ENCODE measurements at regions not wholly inside any gene's neighbourhood (a gene's known extent, or its start where the extent isn't known, plus 50 kb on each side); places are given as distances from the start of the nearest gene placed in this dataset.
"Not testable (repeated sequence)": the region's sequence is repeated elsewhere in the genome, so short reads cannot be mapped to it uniquely, and the experiment has no call there.

DNA sequence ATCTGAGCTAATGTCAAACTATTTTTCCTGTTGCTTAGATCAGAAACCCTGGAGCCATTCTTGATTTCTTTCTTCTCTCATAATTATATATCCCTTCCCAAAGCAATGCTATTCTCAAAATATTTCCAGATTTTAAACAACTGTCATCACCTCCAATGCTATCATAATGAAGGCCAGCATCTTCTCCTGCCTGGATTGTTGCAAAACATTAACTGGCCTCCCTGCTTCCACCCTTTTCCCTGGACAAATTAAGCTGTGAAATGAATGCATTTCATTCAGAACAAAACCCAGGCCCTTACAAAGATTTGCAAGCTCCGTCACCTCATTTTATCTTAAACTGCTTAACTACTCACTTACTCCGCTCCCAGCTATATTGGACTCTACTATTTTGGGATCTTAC, 535.3 kb upstream of the HS3ST5 start:
- CTCF ChIA-PET = no interaction called here
- H3K4me3 Mint-ChIP-seq (ENCODE audit: low read depth, unreplicated experiment) = no peak overlapping the region

GRCh38 chr6:114874410-114874809, 531.6 kb upstream of the HS3ST5 start:
- Mint-ChIP-seq H3K27ac (ENCODE audit: unreplicated experiment) (no peak overlapping the region), H3K36me3 (ENCODE audit: insufficient read depth, unreplicated experiment) (no peaks in the 10 kb centered on the region), H3K27me3 (ENCODE audit: unreplicated experiment) (no peaks in the 10 kb centered on the region), H3K4me3 (ENCODE audit: low read depth, unreplicated experiment) (no peak overlapping the region), H3K9me3 (ENCODE audit: low read depth, unreplicated experiment) (peaks cover 10% of the 10 kb centered on the region), H3K4me1 (ENCODE audit: low read depth, unreplicated experiment) (no peaks in the 10 kb centered on the region)
- no TSS peak for BruUV-seq (replicated peaks)
- DNase-seq = no peak
- intact Hi-C loops (cut with micrococcal nuclease; ENCODE audit: unreplicated experiment) = no loop called here
- CTCF ChIA-PET = no interaction called here
- TF ChIP-seq CTCF (IDR thresholded peaks at IDR 0.05; ENCODE audit: unreplicated experiment) = no peak

More for the DNA sequence above, 535.3 kb upstream of the HS3ST5 start:
- Mint-ChIP-seq H3K9me3 (ENCODE audit: low read depth, unreplicated experiment) (peaks cover 10% of the 10 kb centered on the region), H3K27me3 (ENCODE audit: unreplicated experiment) (no peaks in the 10 kb centered on the region), H3K36me3 (ENCODE audit: insufficient read depth, unreplicated experiment) (no peaks in the 10 kb centered on the region), H3K4me1 (ENCODE audit: low read depth, unreplicated experiment) (no peaks in the 10 kb centered on the region), H3K27ac (ENCODE audit: unreplicated experiment) (no peak overlapping the region)
- intact Hi-C loops (cut with micrococcal nuclease; ENCODE audit: unreplicated experiment) = no loop called here
- DNase-seq = no peak
- no TSS peak for BruUV-seq (replicated peaks)
- no peak for TF ChIP-seq CTCF (IDR thresholded peaks at IDR 0.05; ENCODE audit: unreplicated experiment)

- H3K36me3 Mint-ChIP-seq (ENCODE audit: insufficient read depth, unreplicated experiment); H3K27me3 Mint-ChIP-seq (ENCODE audit: unreplicated experiment); H3K9me3 Mint-ChIP-seq (ENCODE audit: low read depth, unreplicated experiment); BruUV-seq (replicated peaks); DNase-seq; H3K27ac Mint-ChIP-seq (ENCODE audit: unreplicated experiment); H3K4me3 Mint-ChIP-seq (ENCODE audit: low read depth, unreplicated experiment); CTCF ChIA-PET; H3K4me1 Mint-ChIP-seq (ENCODE audit: low read depth, unreplicated experiment); intact Hi-C loops (cut with micrococcal nuclease; ENCODE audit: unreplicated experiment): not testable (repeated sequence)
Measured at GRCh38 chr6:114865506-114865905, 522.7 kb upstream of the HS3ST5 start.

DNA sequence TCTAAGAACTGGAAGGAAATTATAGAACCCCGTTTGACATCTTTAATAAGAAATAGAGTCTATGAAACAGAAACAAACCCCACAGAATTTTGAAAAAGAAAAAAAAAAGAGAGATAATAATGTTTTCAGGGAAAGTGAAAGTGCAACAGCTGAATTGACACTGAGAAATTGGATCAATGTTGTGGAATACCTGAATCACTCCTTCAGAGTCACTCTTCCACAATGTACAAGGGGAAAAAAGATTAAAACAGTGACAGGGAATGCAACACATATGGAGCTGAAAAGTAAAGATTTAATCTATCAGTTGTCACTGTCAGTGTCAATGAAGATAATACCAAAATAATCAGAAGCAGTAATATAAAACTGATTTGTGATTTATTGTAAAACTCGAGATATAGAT, 520.8 kb upstream of the HS3ST5 start:
- TF ChIP-seq CTCF (IDR thresholded peaks at IDR 0.05; ENCODE audit: unreplicated experiment) = no peak
- CTCF ChIA-PET = no interaction called here
- BruUV-seq (replicated peaks) = no TSS peak
- no peak for DNase-seq
- no peaks in the 10 kb centered on the region for H3K4me1 Mint-ChIP-seq (ENCODE audit: low read depth, unreplicated experiment)
- intact Hi-C loops (cut with micrococcal nuclease; ENCODE audit: unreplicated experiment) = no loop called here
- no peak overlapping the region for H3K27ac Mint-ChIP-seq (ENCODE audit: unreplicated experiment)
- H3K36me3 Mint-ChIP-seq (ENCODE audit: insufficient read depth, unreplicated experiment) = no peaks in the 10 kb centered on the region
- H3K4me3 Mint-ChIP-seq (ENCODE audit: low read depth, unreplicated experiment) = no peak overlapping the region
- no peaks in the 10 kb centered on the region for H3K27me3 Mint-ChIP-seq (ENCODE audit: unreplicated experiment)
- H3K9me3 Mint-ChIP-seq (ENCODE audit: low read depth, unreplicated experiment) = peaks cover 3% of the 10 kb centered on the region

- CTCF ChIA-PET = interaction anchor here (0.6 kb wide), 1 partner anchor 854 kb away, joined by 6 read pairs; no protein-coding TSS in a partner anchor
- H3K4me3 Mint-ChIP-seq (ENCODE audit: low read depth, unreplicated experiment) = no peak overlapping the region
- intact Hi-C loops (cut with micrococcal nuclease; ENCODE audit: unreplicated experiment) = no loop called here
- no peak overlapping the region for H3K27ac Mint-ChIP-seq (ENCODE audit: unreplicated experiment)
- no peaks in the 10 kb centered on the region for H3K27me3 Mint-ChIP-seq (ENCODE audit: unreplicated experiment)
- no peak for DNase-seq
- H3K9me3 Mint-ChIP-seq (ENCODE audit: low read depth, unreplicated experiment) = peaks cover 3% of the 10 kb centered on the region
- H3K4me1 Mint-ChIP-seq (ENCODE audit: low read depth, unreplicated experiment) = no peaks in the 10 kb centered on the region
- no TSS peak for BruUV-seq (replicated peaks)
- H3K36me3 Mint-ChIP-seq (ENCODE audit: insufficient read depth, unreplicated experiment) = no peaks in the 10 kb centered on the region
- no peak for TF ChIP-seq CTCF (IDR thresholded peaks at IDR 0.05; ENCODE audit: unreplicated experiment)
Measured at GRCh38 chr6:114862819-114863218, 520.0 kb upstream of the HS3ST5 start.

Measured in Calu3 (cell line).